SK-N-SH treated with all-trans-retinoic acid at 6 μM for 48 hours (cell line): ENCODE measurements at regions not wholly inside any gene's neighbourhood (a gene's known extent, or its start where the extent isn't known, plus 50 kb on each side); places are given as distances from the start of the nearest gene placed in this dataset.

Experiments used
- ARNTL ChIP-seq: fragments of 450-650 bp; formaldehyde crosslinking; IDR thresholded peaks from 2 replicates; pipeline ENCODE4 v1.5.0; 2020; ENCODE audit warnings: low read depth, mild to moderate bottlenecking, moderate library complexity, borderline replicate concordance
- CSDC2 ChIP-seq: fragments of 250-450 bp; sonication (Bioruptor Pico); IDR thresholded peaks from 2 replicates; pipeline ENCODE4 v1.5.0; 2020; ENCODE audit warnings: mild to moderate bottlenecking, moderate library complexity
- RARB ChIP-seq: fragments of 250-450 bp; sonication (Bioruptor Pico); IDR thresholded peaks from 2 replicates; pipeline ENCODE4 v1.8.0; 2021; ENCODE audit warnings: mild to moderate bottlenecking, moderate library complexity
- TCF4 ChIP-seq: fragments of 250-450 bp; sonication (Bioruptor Pico); IDR thresholded peaks from 2 replicates; pipeline ENCODE4 v1.8.0; 2021; ENCODE audit warnings: mild to moderate bottlenecking, moderate library complexity, borderline replicate concordance
- TSHZ2 ChIP-seq: fragments of 250-450 bp; sonication (Bioruptor Pico); IDR thresholded peaks from 2 replicates; pipeline ENCODE4 v1.5.0; 2020; ENCODE audit warnings: mild to moderate bottlenecking, moderate library complexity
- ZC3H10 ChIP-seq: fragments of 250-450 bp; sonication (Bioruptor Pico); IDR thresholded peaks from 2 replicates; pipeline ENCODE4 v1.5.1; 2021; ENCODE audit warnings: mild to moderate bottlenecking, moderate library complexity

- no peak for TF ChIP-seq TSHZ2 (CRISPR knock-in tag)
- TF ChIP-seq RARB (CRISPR knock-in tag) = no peak
- no peak for TF ChIP-seq CSDC2 (CRISPR knock-in tag)
- no peak for TF ChIP-seq ARNTL (CRISPR knock-in tag)
- TF ChIP-seq ZC3H10 (CRISPR knock-in tag) = no peak
- TF ChIP-seq TCF4 (CRISPR knock-in tag) = no peak
Measured at GRCh38 chr7:45986355-45987298, 65.6 kb upstream of the IGFBP3 start.
